ENCODE measurements at regions not wholly inside any gene's neighbourhood (a gene's known extent, or its start where the extent isn't known, plus 50 kb on each side); places are given as distances from the start of the nearest gene placed in this dataset.

- TF ChIP-seq YY1 (IDR thresholded peaks at IDR 0.05; ENCODE audit: insufficient read depth, insufficient read length) (no peak), ZNF274 (IDR thresholded peaks at IDR 0.05; ENCODE audit: low read depth, low read length) (no peak)
These were observed 516.6 kb upstream of the RGS18 start for GRCh38 chr1:191641420-191642260.

Measured in NT2/D1 (cell line).